M059J (cell line): ENCODE measurements at regions not wholly inside any gene's neighbourhood (a gene's known extent, or its start where the extent isn't known, plus 50 kb on each side); places are given as distances from the start of the nearest gene placed in this dataset.
"Not testable (repeated sequence)": the region's sequence is repeated elsewhere in the genome, so short reads cannot be mapped to it uniquely, and the experiment has no call there.

Source experiments
- DNase-seq: peaks from one replicate; pipeline ENCODE4 v3.0.0-alpha.2; 2012; ENCODE audit warnings: low read depth

GRCh38 chr7:136412952-136413351 is 435.8 kb upstream of the MTPN start:
- no peak for DNase-seq

DNA sequence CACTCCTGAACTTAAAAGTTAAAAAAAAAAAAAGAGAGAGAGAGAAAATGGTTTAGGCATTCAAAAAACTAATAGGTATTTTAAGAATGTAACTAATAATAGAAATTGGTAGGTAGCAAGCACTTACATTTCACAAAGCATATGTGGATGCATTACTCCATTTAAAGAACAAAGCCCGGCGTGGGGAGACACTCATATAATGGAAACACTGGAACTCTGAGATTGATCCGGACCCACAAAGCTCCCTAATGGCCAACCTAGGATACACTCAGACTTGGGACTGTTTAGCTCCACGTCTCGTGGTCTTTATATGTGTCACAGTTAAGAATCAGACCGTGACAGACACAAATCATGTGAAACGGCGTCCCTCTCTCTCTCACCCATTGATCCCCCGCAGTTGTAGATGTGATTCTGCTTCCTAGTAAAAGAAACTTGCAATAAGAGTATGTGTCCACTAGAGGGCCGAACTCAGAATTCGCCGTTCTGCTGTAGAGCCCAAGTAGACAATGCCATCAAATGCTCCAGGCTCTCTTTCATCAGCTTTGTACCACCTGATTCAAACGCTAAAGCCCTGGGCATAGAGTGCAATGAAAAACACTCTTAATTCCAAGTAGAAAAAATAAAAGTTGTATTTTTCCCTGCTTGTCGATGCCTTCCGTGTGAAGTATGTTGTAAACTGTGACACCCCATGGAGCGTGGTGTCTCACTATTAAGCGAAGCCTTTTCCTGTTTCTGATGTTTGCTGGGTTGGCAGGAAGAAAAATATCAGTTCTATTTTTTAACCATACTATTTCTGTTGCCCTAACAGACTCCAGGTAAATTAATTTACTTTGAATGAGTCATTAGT is 429.0 kb upstream of the MTPN start:
- DNase-seq: peak; percentile 68

DNA sequence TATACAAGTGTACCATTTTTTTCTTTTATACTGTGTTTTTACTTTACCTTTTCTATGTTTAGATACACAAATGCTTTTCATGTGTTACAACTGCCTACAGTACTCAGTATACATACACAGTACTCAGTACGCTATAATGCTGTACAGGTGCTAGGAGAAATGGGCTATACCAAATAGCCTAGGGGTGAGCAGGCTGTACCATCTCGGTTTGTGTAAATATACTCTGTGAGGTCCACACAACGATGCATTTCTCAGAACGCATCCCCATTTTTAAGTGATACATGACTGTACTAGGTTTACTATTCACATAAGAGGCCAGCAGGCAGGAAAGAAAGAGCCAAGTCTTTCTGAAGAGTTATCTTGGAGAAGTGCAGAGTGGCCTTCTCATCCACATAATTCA is 426.4 kb upstream of the MTPN start:
- DNase-seq: no peak

- DNase-seq: no peak
Measured at GRCh38 chr7:136400877-136401276, 423.7 kb upstream of the MTPN start.

GRCh38 chr7:136399385-136399784 is 422.2 kb upstream of the MTPN start:
- no peak for DNase-seq

- no peak for DNase-seq
Measured at GRCh38 chr7:136392856-136393255, 415.7 kb upstream of the MTPN start.

GRCh38 chr7:136391371-136391770 is 414.2 kb upstream of the MTPN start:
- DNase-seq: no peak

DNA sequence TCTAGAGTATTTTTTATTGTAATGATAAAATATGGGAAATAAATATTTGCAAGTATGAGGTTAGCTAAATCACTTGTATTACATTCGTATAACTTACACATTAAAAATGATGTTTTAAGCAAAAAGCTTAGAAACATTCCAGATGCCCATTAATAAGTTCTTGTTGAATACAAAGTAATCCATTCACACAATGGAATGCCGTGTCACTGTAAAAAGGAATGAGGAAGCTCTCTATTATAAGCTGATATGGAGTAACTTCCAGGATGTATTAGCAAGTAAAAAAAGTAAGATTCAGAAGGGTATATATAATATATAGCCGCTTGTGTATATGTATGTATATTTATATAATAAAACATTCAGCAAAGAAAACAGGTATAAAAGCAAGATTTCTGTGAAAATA is 412.8 kb upstream of the MTPN start:
- DNase-seq: no peak

DNA sequence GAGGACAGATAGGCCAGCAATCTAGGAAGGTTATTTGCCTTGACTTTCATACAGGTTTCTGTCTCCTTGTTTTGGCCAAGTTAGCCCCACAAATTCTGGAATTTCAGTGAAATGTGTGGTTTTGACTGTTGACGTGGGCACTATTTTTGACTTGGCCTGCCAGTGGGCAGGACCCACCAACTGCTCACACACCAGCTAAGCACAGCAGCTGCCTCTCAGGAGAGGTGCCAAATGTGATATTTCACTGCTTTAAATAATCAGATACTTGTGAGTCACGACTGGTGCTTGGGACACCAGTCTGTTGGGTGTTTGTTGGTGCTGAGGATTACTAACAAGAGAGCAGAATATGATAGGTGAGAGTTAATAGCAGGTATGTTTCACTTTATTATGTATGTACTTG is 409.7 kb upstream of the MTPN start:
- peak; percentile 18 for DNase-seq

- DNase-seq: not testable (repeated sequence)
Measured at GRCh38 chr7:136371409-136371808, 394.2 kb upstream of the MTPN start.

DNA sequence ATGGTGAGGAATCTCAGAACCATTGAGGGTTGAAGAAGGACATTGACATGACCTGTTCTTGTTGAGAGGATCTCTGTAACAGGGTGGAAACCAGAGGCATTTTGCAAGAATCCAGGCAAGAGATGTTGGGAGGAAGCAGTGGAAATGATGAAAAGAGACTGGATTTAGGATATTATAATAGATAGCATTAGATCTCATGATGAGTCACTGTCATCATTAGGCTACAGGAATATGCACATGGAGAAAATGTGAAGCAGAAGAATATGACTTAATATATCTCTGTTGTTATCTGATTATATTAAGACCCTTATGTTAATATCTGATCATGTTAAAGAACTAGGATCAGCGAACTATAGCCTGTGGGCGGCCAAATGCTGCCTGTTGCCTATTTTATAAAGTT is 393.0 kb upstream of the MTPN start:
- DNase-seq: no peak

DNA sequence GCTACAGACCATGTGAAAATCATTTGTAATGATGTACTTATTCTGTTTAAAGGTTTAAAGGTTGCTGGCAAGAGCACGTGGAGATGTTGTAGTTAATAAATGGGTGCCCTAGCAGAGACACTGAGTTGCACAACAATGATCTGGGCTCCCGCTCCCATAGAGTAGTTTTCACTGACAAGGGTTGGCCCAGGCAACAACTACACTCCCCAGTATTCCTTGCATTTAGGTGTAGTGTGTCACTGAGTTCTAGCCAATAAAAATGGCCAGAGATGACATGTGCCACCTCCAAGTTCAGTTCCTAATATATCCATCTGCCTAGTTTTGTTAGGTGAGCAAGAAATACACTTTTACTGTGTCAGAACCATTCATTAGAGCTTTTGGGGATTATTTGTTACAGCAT is 392.1 kb upstream of the MTPN start:
- no peak for DNase-seq

GRCh38 chr7:136359333-136359903 is 382.3 kb upstream of the MTPN start:
- no peak for DNase-seq

DNA sequence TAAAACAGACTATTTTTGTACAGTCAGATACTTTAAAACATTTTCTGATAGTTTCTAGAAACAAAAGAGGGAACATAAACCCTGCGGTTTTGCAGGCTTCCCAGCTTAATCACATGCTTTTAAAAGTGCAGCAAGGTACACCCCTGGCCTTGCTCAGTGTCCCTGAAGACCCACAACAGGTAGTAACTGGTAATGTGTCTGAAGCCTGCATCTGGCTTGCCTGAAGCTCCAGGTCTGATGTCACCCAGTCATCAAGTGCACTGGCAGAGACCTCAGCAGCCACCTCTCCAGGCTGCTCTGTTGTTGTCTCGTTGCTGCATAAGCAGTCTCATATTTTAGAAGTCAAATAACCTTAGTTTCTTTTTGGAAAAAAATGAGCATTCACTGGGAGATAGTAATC is 376.1 kb upstream of the MTPN start:
- DNase-seq: no peak

- no peak for DNase-seq
Measured at GRCh38 chr7:136348542-136349192, 371.5 kb upstream of the MTPN start.

DNA sequence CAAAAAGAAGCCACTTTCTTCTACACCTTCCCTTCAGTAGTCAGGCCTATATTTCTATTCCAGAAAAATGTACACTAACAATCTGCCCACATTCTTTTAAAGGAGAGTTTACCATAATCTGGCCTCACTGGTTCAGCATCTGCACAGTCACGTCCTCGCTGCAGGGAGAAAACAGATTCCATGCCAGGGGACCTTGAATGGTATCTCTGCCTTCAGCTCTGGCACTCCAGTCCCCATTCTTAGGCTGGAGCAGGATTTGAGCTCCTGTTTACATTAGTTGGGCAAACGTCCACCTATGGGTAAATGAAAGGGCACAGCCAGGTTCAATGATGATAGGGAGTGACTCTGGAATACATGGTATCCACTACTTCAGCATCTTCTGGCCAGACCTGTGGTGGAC is 371.0 kb upstream of the MTPN start:
- DNase-seq: no peak

GRCh38 chr7:136347488-136347887 is 370.3 kb upstream of the MTPN start:
- DNase-seq: no peak

DNA sequence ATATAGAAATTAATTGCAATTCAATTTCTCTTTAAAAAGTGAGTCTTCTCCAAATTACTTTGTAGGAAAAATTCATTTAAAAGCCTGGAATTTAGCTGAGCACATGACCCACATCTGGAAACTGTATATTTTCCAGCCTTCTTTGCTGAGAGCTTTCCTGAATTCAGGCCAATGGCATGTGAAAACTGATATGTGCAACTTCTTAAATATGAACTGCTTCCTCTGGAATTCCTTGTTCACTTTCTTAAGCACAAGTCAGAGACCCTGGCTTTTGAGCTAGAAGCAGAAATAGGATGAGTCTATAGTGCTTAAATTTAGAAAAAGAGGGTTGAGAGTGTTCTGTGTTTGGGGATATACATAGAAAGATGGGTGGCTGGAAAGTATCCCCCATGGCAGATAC is 365.1 kb upstream of the MTPN start:
- DNase-seq: no peak

DNA sequence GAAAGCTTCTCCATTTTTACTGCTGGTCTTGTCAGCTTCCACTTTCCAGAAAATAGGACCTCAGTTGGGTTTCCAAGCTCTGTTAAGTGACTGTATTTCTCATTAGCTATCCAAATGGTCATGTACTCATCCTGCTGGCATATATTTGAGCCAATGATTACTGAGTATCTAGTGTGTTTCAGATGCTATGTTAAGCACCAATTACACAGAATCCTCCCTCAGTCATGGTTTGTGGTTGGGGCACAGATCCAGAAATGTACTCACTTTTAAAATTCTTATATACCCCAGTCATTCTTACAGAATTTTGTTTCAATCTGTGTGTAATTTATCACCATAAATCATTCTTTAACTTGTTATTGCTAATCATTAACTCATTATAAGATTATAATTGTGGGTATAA is 362.3 kb upstream of the MTPN start:
- DNase-seq: peak; percentile 49

DNA sequence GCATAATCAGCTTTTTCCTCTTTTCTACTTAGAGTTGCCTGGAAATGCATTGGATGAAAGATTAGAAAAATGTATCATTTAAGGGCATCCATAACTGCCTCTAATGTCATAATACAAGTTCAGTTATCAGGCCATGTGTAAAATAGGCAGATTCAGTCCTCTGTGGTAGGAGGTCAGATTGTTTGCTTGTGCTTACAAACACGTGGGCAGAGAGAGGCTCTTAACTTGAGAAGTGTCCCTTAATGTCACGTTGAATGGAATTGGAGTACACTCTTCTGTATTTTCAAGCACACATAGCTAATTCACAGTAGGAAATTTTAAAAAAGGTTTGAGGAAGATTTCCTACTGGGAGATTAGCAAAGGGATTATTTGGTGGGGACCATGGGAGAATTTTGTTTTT is 359.8 kb upstream of the MTPN start:
- DNase-seq: no peak

- no peak for DNase-seq
Measured at GRCh38 chr7:136333636-136334035, 356.5 kb upstream of the MTPN start.

- DNase-seq: no peak
Measured at GRCh38 chr7:136326045-136326609, 349.0 kb upstream of the MTPN start.

- DNase-seq: no peak
Measured at GRCh38 chr7:136325578-136325977, 348.4 kb upstream of the MTPN start.
